Keratinocyte (primary cell): ENCODE measurements at regions not wholly inside any gene's neighbourhood (a gene's known extent, or its start where the extent isn't known, plus 50 kb on each side); places are given as distances from the start of the nearest gene placed in this dataset.

Source experiments
- DNase-seq: peaks from one replicate; pipeline ENCODE4 v3.0.0-alpha.2; 2011; ENCODE audit warnings: low read depth, missing footprints, low spot score
- FAIRE-seq: peaks from 2 replicates; lab custom pipeline; 2011; peaks lifted over from hg19 to GRCh38; lab: Jason Lieb, UNC
- H2AFZ ChIP-seq: 2 replicates; pipeline ENCODE4 v1.6.0; 2012; ENCODE audit warnings: low read length, control low read depth, inconsistent platforms; ENCODE audit not compliant: control insufficient read depth
- H3K27ac ChIP-seq: 2 replicates; pipeline ENCODE4 v1.5.1; 2011; ENCODE audit warnings: low read length; ENCODE audit not compliant: control insufficient read depth, insufficient read depth
- H3K27me3 ChIP-seq: 3 replicates; pipeline ENCODE4 v1.6.0; 2011; ENCODE audit warnings: low read length; ENCODE audit not compliant: control insufficient read depth, insufficient read depth; ENCODE audit errors: extremely low read depth
- H3K36me3 ChIP-seq, 2 experiments: 2 replicates in 1 of 2; 3 replicates in 1 of 2; pipeline ENCODE4 v1.5.1; 2011; ENCODE audit warnings: low read length in 2 of 2, mild to moderate bottlenecking in 1 of 2; ENCODE audit not compliant: control insufficient read depth in 2 of 2, insufficient read depth in 2 of 2; ENCODE audit errors: extremely low read depth in 1 of 2
- H3K4me1 ChIP-seq: 3 replicates; pipeline ENCODE4 v1.5.1; 2011; ENCODE audit warnings: low read length; ENCODE audit not compliant: control insufficient read depth, insufficient read depth; ENCODE audit errors: extremely low read depth
- H3K4me2 ChIP-seq: 3 replicates; pipeline ENCODE4 v1.6.0; 2011; ENCODE audit warnings: low read depth, low read length; ENCODE audit not compliant: control insufficient read depth, insufficient read depth; ENCODE audit errors: extremely low read depth
- H3K4me3 ChIP-seq, 3 experiments: fragments of 200-600 bp in 1 of 3; sonication (generic) in 1 of 3; 2 replicates in 2 of 3; 3 replicates in 1 of 3; pipeline ENCODE4 v1.5.1; 2011 to 2016; ENCODE audit warnings: low read length in 3 of 3, mild to moderate bottlenecking in 3 of 3, control low read depth in 2 of 3, inconsistent platforms in 1 of 3, low read depth in 1 of 3, mixed read lengths in 1 of 3, mixed run types in 1 of 3, moderate library complexity in 1 of 3; ENCODE audit not compliant: control insufficient read depth in 2 of 3, insufficient read depth in 2 of 3; ENCODE audit errors: extremely low read depth in 1 of 3
- H3K79me2 ChIP-seq: 2 replicates; pipeline ENCODE4 v1.6.0; 2012; ENCODE audit warnings: low read length; ENCODE audit not compliant: control insufficient read depth, insufficient read depth
- H3K9ac ChIP-seq: 3 replicates; pipeline ENCODE4 v1.6.0; 2011; ENCODE audit warnings: low read length; ENCODE audit not compliant: control insufficient read depth, insufficient read depth; ENCODE audit errors: extremely low read depth
- H3K9me1 ChIP-seq: 3 replicates; pipeline ENCODE4 v1.6.0; 2011; ENCODE audit warnings: low read length; ENCODE audit not compliant: control insufficient read depth, insufficient read depth; ENCODE audit errors: extremely low read depth
- H3K9me3 ChIP-seq: 2 replicates; pipeline ENCODE4 v1.5.1; 2012; ENCODE audit warnings: low read depth, low read length; ENCODE audit not compliant: control insufficient read depth
- H4K20me1 ChIP-seq: 3 replicates; pipeline ENCODE4 v1.6.0; 2011; ENCODE audit warnings: low read length; ENCODE audit not compliant: control insufficient read depth, insufficient read depth; ENCODE audit errors: extremely low read depth
- EZH2 ChIP-seq: IDR thresholded peaks from one replicate; pipeline ENCODE4 v1.6.1; 2012; ENCODE audit warnings: inconsistent platforms, mild to moderate bottlenecking, low read length, moderate library complexity
- dilution Hi-C: fragments of 300-500 bp; cut with MboI; formaldehyde crosslinking; loops from one replicate; pipeline ENCODE4 v1.7.0; 2020; ENCODE audit warnings: low sequenced_read_pairs; ENCODE audit not compliant: extremely low pct_ligation_motif_present
- TF ChIP-seq, protein P1 (sequence below), 3 experiments: IDR thresholded peaks in 1 of 3; conservative IDR thresholded peaks in 1 of 3; optimal IDR thresholded peaks in 1 of 3; 2 replicates in 2 of 3; 3 replicates in 1 of 3; pipeline versions ENCODE3 to v1.5.1; 2011; ENCODE audit warnings: low read length in 3 of 3, mild to moderate bottlenecking in 3 of 3, moderate library complexity in 2 of 3, control low read depth in 1 of 3, inconsistent platforms in 1 of 3; ENCODE audit not compliant: insufficient read depth in 2 of 3; ENCODE audit errors: extremely low read depth in 1 of 3

DNA sequence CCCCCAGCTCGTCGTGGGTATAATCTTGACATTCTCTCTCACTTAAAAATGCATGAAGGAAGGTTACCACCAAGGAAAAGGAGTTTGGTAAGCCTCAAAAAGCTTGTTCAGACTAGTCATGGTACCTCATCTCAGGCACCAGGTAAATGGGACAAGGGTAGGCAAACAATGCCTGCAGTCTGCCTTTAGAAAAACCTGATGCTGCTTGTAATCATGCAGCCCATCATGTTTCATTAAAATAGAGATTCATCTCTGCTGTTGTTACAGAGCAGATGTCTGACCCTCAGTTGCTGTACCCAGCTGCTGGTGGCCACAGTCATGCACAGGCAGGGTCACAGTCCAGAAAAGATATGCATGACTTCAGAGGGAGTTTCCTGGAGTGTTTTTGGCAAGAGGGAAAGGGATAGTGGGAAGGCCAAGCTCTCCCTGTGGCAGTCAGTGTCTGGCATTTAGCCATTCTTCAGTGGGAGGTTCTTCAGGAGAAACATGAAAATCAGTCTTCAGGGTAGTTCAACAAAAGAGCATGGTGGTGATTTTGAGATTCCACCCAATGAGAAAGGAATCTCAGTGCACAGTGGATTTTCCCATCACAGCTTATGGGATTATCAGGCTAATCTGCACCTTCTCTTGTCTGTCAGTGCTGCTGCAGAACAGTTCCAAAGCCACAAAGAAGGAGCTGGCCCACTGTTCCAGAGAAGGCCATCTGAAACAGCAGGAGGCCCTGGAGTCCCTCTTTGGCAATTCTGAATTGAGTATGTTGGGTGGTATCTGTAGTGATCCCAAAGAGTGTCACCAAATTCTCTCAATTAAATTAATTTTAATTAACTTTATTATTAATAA, 202.7 kb upstream of the FRMD6 start:
- H2AFZ ChIP-seq: peak overlapping the region; percentile 22
- dilution Hi-C loops: no loop called here
- no peak overlapping the region for H3K4me3 ChIP-seq
- H3K27me3 ChIP-seq: no peaks in the 10 kb centered on the region
- FAIRE-seq: peak; percentile 90
- H3K9me3 ChIP-seq: no peaks in the 10 kb centered on the region
- no peaks in the 10 kb centered on the region for H4K20me1 ChIP-seq
- DNase-seq: no peak
- peak overlapping the region; percentile 42 for H3K4me2 ChIP-seq
- H3K4me1 ChIP-seq: peaks cover 25% of the 10 kb centered on the region
- no peaks in the 10 kb centered on the region for H3K9me1 ChIP-seq
- TF ChIP-seq, protein P1, sequence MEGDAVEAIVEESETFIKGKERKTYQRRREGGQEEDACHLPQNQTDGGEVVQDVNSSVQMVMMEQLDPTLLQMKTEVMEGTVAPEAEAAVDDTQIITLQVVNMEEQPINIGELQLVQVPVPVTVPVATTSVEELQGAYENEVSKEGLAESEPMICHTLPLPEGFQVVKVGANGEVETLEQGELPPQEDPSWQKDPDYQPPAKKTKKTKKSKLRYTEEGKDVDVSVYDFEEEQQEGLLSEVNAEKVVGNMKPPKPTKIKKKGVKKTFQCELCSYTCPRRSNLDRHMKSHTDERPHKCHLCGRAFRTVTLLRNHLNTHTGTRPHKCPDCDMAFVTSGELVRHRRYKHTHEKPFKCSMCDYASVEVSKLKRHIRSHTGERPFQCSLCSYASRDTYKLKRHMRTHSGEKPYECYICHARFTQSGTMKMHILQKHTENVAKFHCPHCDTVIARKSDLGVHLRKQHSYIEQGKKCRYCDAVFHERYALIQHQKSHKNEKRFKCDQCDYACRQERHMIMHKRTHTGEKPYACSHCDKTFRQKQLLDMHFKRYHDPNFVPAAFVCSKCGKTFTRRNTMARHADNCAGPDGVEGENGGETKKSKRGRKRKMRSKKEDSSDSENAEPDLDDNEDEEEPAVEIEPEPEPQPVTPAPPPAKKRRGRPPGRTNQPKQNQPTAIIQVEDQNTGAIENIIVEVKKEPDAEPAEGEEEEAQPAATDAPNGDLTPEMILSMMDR (optimal IDR thresholded peaks at IDR 0.05 in 1 of 3, IDR thresholded peaks at IDR 0.05 in 1 of 3, conservative IDR thresholded peaks at IDR 0.05 in 1 of 3; ENCODE audit: extremely low read depth in 1 of 3, insufficient read depth in 2 of 3, low read length in 3 of 3): no peak
- no peak for TF ChIP-seq EZH2
- H3K9ac ChIP-seq: no peak overlapping the region
- H3K27ac ChIP-seq: peak overlapping the region; percentile 49
- no peaks in the 10 kb centered on the region for H3K79me2 ChIP-seq
- H3K36me3 ChIP-seq: no peaks in the 10 kb centered on the region

DNA sequence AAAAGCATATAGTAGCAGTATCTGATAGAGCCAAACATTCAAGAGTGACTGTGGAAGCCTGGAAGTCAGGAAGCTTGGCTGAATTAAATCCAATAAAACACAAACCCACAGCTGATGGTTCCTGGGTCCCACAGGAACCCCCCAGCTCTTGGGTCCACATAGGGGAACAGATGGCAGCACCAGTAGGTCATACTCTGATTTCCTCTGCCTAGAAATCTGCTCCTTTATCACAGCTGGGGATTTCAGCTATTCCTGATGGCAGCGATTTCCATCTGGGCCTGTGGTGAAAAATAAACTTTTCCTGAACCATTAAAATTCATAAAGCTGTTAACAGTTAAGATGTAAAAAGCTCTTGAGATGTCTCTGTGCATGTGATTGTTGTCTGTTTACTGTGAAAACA, 202.0 kb upstream of the FRMD6 start:
- no peaks in the 10 kb centered on the region for H3K9me1 ChIP-seq
- no peak overlapping the region for H3K4me3 ChIP-seq
- TF ChIP-seq EZH2: no peak
- TF ChIP-seq, protein P1 (optimal IDR thresholded peaks at IDR 0.05 in 1 of 3, IDR thresholded peaks at IDR 0.05 in 1 of 3, conservative IDR thresholded peaks at IDR 0.05 in 1 of 3; ENCODE audit: extremely low read depth in 1 of 3, insufficient read depth in 2 of 3, low read length in 3 of 3): no peak
- H3K36me3 ChIP-seq: no peaks in the 10 kb centered on the region
- no peaks in the 10 kb centered on the region for H3K9me3 ChIP-seq
- H3K9ac ChIP-seq: no peak overlapping the region
- no peaks in the 10 kb centered on the region for H3K27me3 ChIP-seq
- peaks cover 26% of the 10 kb centered on the region for H3K4me1 ChIP-seq
- dilution Hi-C loops: no loop called here
- no peaks in the 10 kb centered on the region for H3K79me2 ChIP-seq
- no peak overlapping the region for H3K27ac ChIP-seq
- no peak overlapping the region for H3K4me2 ChIP-seq
- H4K20me1 ChIP-seq: no peaks in the 10 kb centered on the region
- no peak overlapping the region for H2AFZ ChIP-seq
- FAIRE-seq (no peak), DNase-seq (no peak)
